K562 (cell line): ENCODE measurements at regions not wholly inside any gene's neighbourhood (a gene's known extent, or its start where the extent isn't known, plus 50 kb on each side); places are given as distances from the start of the nearest gene placed in this dataset.

Experiments
- ATAC-seq: fragments of 200-7000 bp; cut with Tn5 transposase; 3 replicates; pipeline ENCODE4 v1.9.1; 2020; ENCODE audit warnings: moderate library complexity
- BruUV-seq: library from RNA; stranded (reverse); fragments of 400-500 nt; replicated peaks from 2 replicates; lab custom pipeline; 2021; lab: Mats Ljungman, UMichigan
- CTCF ChIA-PET: fragments of 300-600 bp; formaldehyde crosslinking; extraction: SDS; loops from one replicate; lab custom pipeline; 2021; ENCODE audit warnings: low intra/inter-chr PET ratio; lab: Yijun Ruan, JAX
- POLR2A ChIA-PET: fragments of 300-600, 350-650 bp; sonication (Branson Sonifier 250); formaldehyde crosslinking; extraction: SDS; loops from one replicate; lab custom pipeline; 2021; ENCODE audit warnings: antibody characterized with exemption, inconsistent platforms; lab: Yijun Ruan, JAX
- DNase-seq, 4 experiments: peaks; one replicate each; pipeline versions ENCODE4 v3.0.0 to v3.0.0-alpha.2; 2011 to 2018; ENCODE audit warnings: low spot score in 3 of 4, mixed read lengths in 3 of 4; ENCODE audit errors: extremely low read depth in 1 of 4
- FAIRE-seq: peaks from 2 replicates; lab custom pipeline; 2011; peaks lifted over from hg19 to GRCh38; lab: Jason Lieb, UNC
- H2AFZ ChIP-seq: 2 replicates; pipeline ENCODE4 v1.6.0; 2011; ENCODE audit warnings: low read depth, low read length, control low read depth, inconsistent platforms
- H3K27ac ChIP-seq: fragments of 200-600 bp; 3 replicates; pipeline ENCODE4 v1.8.0; 2011; ENCODE audit warnings: low read depth, mild to moderate bottlenecking, control low read depth, inconsistent platforms, low read length, moderate library complexity, mixed read lengths; ENCODE audit errors: extremely low read depth
- H3K27me3 ChIP-seq, 2 experiments: fragments of 300-600 bp in 1 of 2; 2 replicates in 1 of 2; 3 replicates in 1 of 2; pipeline versions ENCODE4 v1.6.0 to v1.8.0; 2011; ENCODE audit warnings: inconsistent platforms in 2 of 2, low read length in 2 of 2, mild to moderate bottlenecking in 1 of 2, mixed read lengths in 1 of 2, moderate library complexity in 1 of 2; ENCODE audit not compliant: control insufficient read depth in 2 of 2, insufficient read depth in 2 of 2
- H3K36me3 ChIP-seq: fragments of 300-600 bp; 3 replicates; pipeline ENCODE4 v1.8.0; 2011; ENCODE audit warnings: mild to moderate bottlenecking, low read length, inconsistent platforms; ENCODE audit not compliant: control insufficient read depth, insufficient read depth
- H3K4me1 ChIP-seq, 2 experiments: fragments of 200-600 bp in 1 of 2; replicated peaks in 1 of 2; 2 replicates in 1 of 2; 3 replicates in 1 of 2; pipeline versions ENCODE4 v1.5.1 to v1.8.0; 2011; ENCODE audit warnings: inconsistent platforms in 2 of 2, low read length in 2 of 2, mild to moderate bottlenecking in 1 of 2, mixed read lengths in 1 of 2, moderate library complexity in 1 of 2; ENCODE audit not compliant: control insufficient read depth in 2 of 2, insufficient read depth in 2 of 2
- H3K4me2 ChIP-seq: 2 replicates; pipeline ENCODE4 v1.6.1; 2011; ENCODE audit warnings: low read length, control low read depth, inconsistent platforms, mixed read lengths; ENCODE audit not compliant: insufficient read depth
- H3K4me3 ChIP-seq: fragments of 200-600 bp; sonication (generic), shearing (Covaris generic); 2 replicates; pipeline ENCODE4 v1.5.1; 2016; ENCODE audit warnings: control low read depth, inconsistent platforms
- H3K79me2 ChIP-seq: fragments of 200-600 bp; 3 replicates; pipeline ENCODE4 v1.8.0; 2011; ENCODE audit warnings: low read length, inconsistent platforms; ENCODE audit not compliant: control insufficient read depth, insufficient read depth
- H3K9ac ChIP-seq, 2 experiments: 2 replicates each; pipeline versions ENCODE4 v1.6.0 to v1.6.1; 2011; ENCODE audit warnings: low read depth in 2 of 2, low read length in 2 of 2, control low read depth in 1 of 2, inconsistent platforms in 1 of 2, mild to moderate bottlenecking in 1 of 2, mixed read lengths in 1 of 2; ENCODE audit not compliant: insufficient read depth in 1 of 2
- H3K9me1 ChIP-seq: one replicate; pipeline ENCODE4 v1.6.0; 2011; ENCODE audit warnings: inconsistent platforms, mild to moderate bottlenecking, low read length, moderate library complexity; ENCODE audit not compliant: control insufficient read depth, insufficient read depth
- H3K9me3 ChIP-seq: replicated peaks from 2 replicates; pipeline ENCODE4 v1.5.1; 2011; ENCODE audit warnings: low read depth, low read length, inconsistent platforms; ENCODE audit not compliant: control insufficient read depth, insufficient read depth
- H4K20me1 ChIP-seq: replicated peaks from 2 replicates; pipeline ENCODE4 v1.6.1; 2011; ENCODE audit warnings: low read length, inconsistent platforms, mixed read lengths; ENCODE audit not compliant: control insufficient read depth, insufficient read depth
- CEBPB ChIP-seq: fragments of 450-650 bp; IDR thresholded peaks from 2 replicates; pipeline ENCODE4 v1.6.1; 2016; ENCODE audit warnings: missing genetic modification characterization, missing compliant biosample characterization
- CEBPG ChIP-seq, 3 experiments: fragments of 200-800 bp in 1 of 3; sonication (Bioruptor generic) in 1 of 3; sonication (generic) in 1 of 3; formaldehyde crosslinking in 1 of 3; IDR thresholded peaks in 2 of 3; conservative IDR thresholded peaks in 1 of 3; 2 replicates each; pipeline versions ENCODE4 v1.6.1 to v1.8.0; 2016 to 2022; ENCODE audit warnings: missing compliant biosample characterization in 2 of 3, missing genetic modification characterization in 2 of 3, mild to moderate bottlenecking in 1 of 3, missing genetic modification reagents in 1 of 3
- CSDE1 ChIP-seq, 2 experiments: fragments of 450-650 bp; IDR thresholded peaks; 2 replicates each; pipeline ENCODE4 v1.6.1; 2016; ENCODE audit warnings: mild to moderate bottlenecking in 1 of 2
- GTF2E2 ChIP-seq: fragments of 200-800 bp; sonication (Bioruptor generic); IDR thresholded peaks from 2 replicates; pipeline ENCODE4 v1.6.1; 2016; ENCODE audit warnings: missing genetic modification characterization, missing compliant biosample characterization
- IRF1 ChIP-seq: sonication (generic); formaldehyde crosslinking; IDR thresholded peaks from 2 replicates; pipeline ENCODE4 v1.8.0; 2022; ENCODE audit warnings: missing genetic modification reagents, mild to moderate bottlenecking, borderline replicate concordance
- RB1 ChIP-seq: fragments of 450-650 bp; IDR thresholded peaks from 2 replicates; pipeline ENCODE4 v1.6.1; 2017; ENCODE audit warnings: low read depth, mild to moderate bottlenecking
- RCOR1 ChIP-seq, 2 experiments: IDR thresholded peaks; 2 replicates each; pipeline ENCODE4 v1.6.1; 2012; ENCODE audit warnings: low read depth in 2 of 2, low read length in 2 of 2, borderline replicate concordance in 1 of 2, improper control_type of control experiment in 1 of 2
- SP2 ChIP-seq: IDR thresholded peaks from 2 replicates; pipeline ENCODE4 v1.6.1; 2011; ENCODE audit warnings: mild to moderate bottlenecking, low read depth, low read length, moderate library complexity; ENCODE audit not compliant: poor library complexity, severe bottlenecking; ENCODE audit errors: extremely low read depth
- TAF15 ChIP-seq: fragments of 200-400 bp; formaldehyde crosslinking; IDR thresholded peaks from 2 replicates; pipeline ENCODE4 v1.6.1; 2017; ENCODE audit warnings: mild to moderate bottlenecking, low read depth, low read length, moderate library complexity
- ZNF445 ChIP-seq: fragments of 250-450 bp; sonication (Bioruptor Pico); IDR thresholded peaks from 2 replicates; pipeline ENCODE4 v1.4.0; 2020; ENCODE audit warnings: low read depth, mild to moderate bottlenecking, moderate library complexity
- WGBS: fragments of 100-300 bp; shearing (Covaris generic); methylation state at CpG from one replicate; pipeline ENCODE4 v1.1.6; 2016; ENCODE audit warnings: low coverage, mixed read lengths; ENCODE audit not compliant: insufficient coverage; ENCODE audit errors: missing lambda C conversion rate; 5-methylcytosine and 5-hydroxymethylcytosine counted together
- in situ Hi-C: fragments of 300-500 bp; cut with MboI; formaldehyde crosslinking; loops from 4 replicates; pipeline ENCODE4 v1.15.0; 2018; ENCODE audit warnings: inconsistent platforms, mixed read lengths
- intact Hi-C: fragments of 100-400 bp; cut with micrococcal nuclease; formaldehyde crosslinking; loops from 2 replicates; pipeline ENCODE4 v1.14.2; 2022
- TF ChIP-seq, protein P1 (sequence below): sonication (generic); formaldehyde crosslinking; IDR thresholded peaks from 2 replicates; pipeline ENCODE4 v1.8.1; 2023; ENCODE audit warnings: mild to moderate bottlenecking, missing genetic modification reagents
- TF ChIP-seq, protein P2 (sequence below), 2 experiments: fragments of 450-650 bp; IDR thresholded peaks; 2 replicates each; pipeline ENCODE4 v1.6.1; 2016

DNA sequence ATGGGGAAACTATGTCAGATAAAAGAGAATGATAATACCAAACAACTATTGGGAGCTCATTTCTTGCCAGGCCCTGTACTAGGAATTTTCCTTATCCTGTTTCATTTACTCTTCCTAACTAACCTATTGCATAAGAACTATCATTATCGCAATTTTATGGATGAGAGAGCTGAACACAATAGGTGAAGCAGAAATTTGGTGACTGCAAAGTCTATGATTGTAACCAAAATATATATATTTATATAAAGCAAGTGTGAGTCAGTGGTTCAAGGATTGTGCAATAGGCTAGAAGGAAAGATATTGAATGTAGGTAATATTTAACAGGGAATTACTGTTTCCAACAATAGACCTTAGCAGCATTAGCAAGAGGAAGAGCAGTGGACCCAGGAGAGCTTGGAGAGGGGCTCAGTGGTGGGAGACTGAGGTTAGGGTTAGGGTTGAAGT lies 181.1 kb upstream of the TENT5A start:
- intact Hi-C loops (no loop called here), in situ Hi-C loops (no loop called here)
- no peak overlapping the region for H3K4me2 ChIP-seq
- CTCF ChIA-PET: no interaction called here
- TF ChIP-seq CEBPB (tag): peak; percentile 86
- TF ChIP-seq CEBPG (CRISPR knock-in tag; IDR thresholded peaks at IDR 0.05): no peak
- peak; percentile 77 to 82 for TF ChIP-seq CEBPG (tag; conservative IDR thresholded peaks at IDR 0.05 in 1 of 2, IDR thresholded peaks at IDR 0.05 in 1 of 2)
- no peak for TF ChIP-seq CSDE1 (IDR thresholded peaks at IDR 0.05)
- no peaks in the 10 kb centered on the region for H3K9me1 ChIP-seq
- POLR2A ChIA-PET: no interaction called here
- H3K79me2 ChIP-seq: no peaks in the 10 kb centered on the region
- WGBS: 20% methylated on average over 1 of the region's 1 CpG
- no peaks in the 10 kb centered on the region for H3K27me3 ChIP-seq
- no peak for ATAC-seq
- H3K4me1 ChIP-seq: peaks cover 0 to 12% of the 10 kb centered on the region in 2 experiments; a peak in 3 of 5 replicates
- H3K9ac ChIP-seq: no peak overlapping the region
- BruUV-seq: no TSS peak
- H3K27ac ChIP-seq: no peak overlapping the region
- H3K4me3 ChIP-seq: no peak overlapping the region
- DNase-seq: no peak
- no peak for FAIRE-seq
- H2AFZ ChIP-seq: peak overlapping the region; percentile 49; the same call in 1 of the 2 replicates
- no peaks in the 10 kb centered on the region for H3K36me3 ChIP-seq
- no peaks in the 10 kb centered on the region for H4K20me1 ChIP-seq
- no peaks in the 10 kb centered on the region for H3K9me3 ChIP-seq

DNA sequence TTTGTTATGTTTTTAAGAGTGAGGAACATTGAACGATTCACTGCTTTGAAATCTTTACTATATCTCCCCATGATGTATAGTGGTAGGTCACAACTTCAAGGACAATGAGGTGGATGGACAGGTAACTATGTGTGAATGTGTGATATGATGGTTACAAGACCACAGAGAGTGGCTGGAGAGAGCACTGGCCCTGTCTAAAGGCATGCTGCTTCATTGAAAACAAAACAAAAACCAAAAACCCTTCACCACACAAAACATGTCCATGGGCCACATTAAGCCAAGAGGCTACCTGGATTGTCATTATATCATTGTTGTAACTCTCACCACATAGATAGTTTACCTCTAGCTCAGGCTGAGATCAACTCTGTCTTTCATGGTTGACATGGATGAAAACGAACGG lies 180.6 kb upstream of the TENT5A start:
- no peaks in the 10 kb centered on the region for H3K27me3 ChIP-seq
- no peak overlapping the region for H3K9ac ChIP-seq
- no peak overlapping the region for H3K4me2 ChIP-seq
- peaks cover 0 to 11% of the 10 kb centered on the region in 2 experiments; a peak in 3 of 5 replicates for H3K4me1 ChIP-seq
- no peaks in the 10 kb centered on the region for H3K9me1 ChIP-seq
- ChIA-PET POLR2A (no interaction called here), CTCF (no interaction called here)
- no peaks in the 10 kb centered on the region for H3K9me3 ChIP-seq
- H3K4me3 ChIP-seq: no peak overlapping the region
- no peaks in the 10 kb centered on the region for H3K36me3 ChIP-seq
- ATAC-seq: no peak
- H3K27ac ChIP-seq: no peak overlapping the region
- H2AFZ ChIP-seq: no peak overlapping the region
- no peak for FAIRE-seq
- 52% methylated on average over 3 of the region's 3 CpGs for WGBS
- DNase-seq: no peak
- BruUV-seq: no TSS peak
- in situ Hi-C loops: no loop called here
- intact Hi-C loops: no loop called here
- no peaks in the 10 kb centered on the region for H4K20me1 ChIP-seq
- H3K79me2 ChIP-seq: no peaks in the 10 kb centered on the region
- TF ChIP-seq GTF2E2 (tag) (no peak), IRF1 (CRISPR knock-in tag) (no peak), RCOR1 (IDR thresholded peaks at IDR 0.05; ENCODE audit: borderline replicate concordance in 1 of 2, low read depth in 2 of 2, low read length in 2 of 2) (no peak), RB1 (no peak), ZNF445 (no peak), TAF15 (no peak), SP2 (no peak)
- TF ChIP-seq, protein P1, sequence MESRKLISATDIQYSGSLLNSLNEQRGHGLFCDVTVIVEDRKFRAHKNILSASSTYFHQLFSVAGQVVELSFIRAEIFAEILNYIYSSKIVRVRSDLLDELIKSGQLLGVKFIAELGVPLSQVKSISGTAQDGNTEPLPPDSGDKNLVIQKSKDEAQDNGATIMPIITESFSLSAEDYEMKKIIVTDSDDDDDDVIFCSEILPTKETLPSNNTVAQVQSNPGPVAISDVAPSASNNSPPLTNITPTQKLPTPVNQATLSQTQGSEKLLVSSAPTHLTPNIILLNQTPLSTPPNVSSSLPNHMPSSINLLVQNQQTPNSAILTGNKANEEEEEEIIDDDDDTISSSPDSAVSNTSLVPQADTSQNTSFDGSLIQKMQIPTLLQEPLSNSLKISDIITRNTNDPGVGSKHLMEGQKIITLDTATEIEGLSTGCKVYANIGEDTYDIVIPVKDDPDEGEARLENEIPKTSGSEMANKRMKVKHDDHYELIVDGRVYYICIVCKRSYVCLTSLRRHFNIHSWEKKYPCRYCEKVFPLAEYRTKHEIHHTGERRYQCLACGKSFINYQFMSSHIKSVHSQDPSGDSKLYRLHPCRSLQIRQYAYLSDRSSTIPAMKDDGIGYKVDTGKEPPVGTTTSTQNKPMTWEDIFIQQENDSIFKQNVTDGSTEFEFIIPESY: no peak
- TF ChIP-seq, protein P2, sequence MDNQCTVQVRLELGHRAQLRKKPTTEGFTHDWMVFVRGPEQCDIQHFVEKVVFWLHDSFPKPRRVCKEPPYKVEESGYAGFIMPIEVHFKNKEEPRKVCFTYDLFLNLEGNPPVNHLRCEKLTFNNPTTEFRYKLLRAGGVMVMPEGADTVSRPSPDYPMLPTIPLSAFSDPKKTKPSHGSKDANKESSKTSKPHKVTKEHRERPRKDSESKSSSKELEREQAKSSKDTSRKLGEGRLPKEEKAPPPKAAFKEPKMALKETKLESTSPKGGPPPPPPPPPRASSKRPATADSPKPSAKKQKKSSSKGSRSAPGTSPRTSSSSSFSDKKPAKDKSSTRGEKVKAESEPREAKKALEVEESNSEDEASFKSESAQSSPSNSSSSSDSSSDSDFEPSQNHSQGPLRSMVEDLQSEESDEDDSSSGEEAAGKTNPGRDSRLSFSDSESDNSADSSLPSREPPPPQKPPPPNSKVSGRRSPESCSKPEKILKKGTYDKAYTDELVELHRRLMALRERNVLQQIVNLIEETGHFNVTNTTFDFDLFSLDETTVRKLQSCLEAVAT (IDR thresholded peaks at IDR 0.05): no peak
